Liver (tissue), 8 donors: ENCODE measurements at regions not wholly inside any gene's neighbourhood (a gene's known extent, or its start where the extent isn't known, plus 50 kb on each side); places are given as distances from the start of the nearest gene placed in this dataset.

Experiments
- DNase-seq: peaks from one replicate; pipeline ENCODE4 v3.0.0-alpha.2; 2017; ENCODE audit warnings: low spot score
- H3K27ac ChIP-seq, 2 donors: one replicate each; pipeline ENCODE4 v1.7.0; 2013; ENCODE audit warnings: inconsistent platforms in 2 of 2, low read length in 2 of 2, control low read depth in 1 of 2, low read depth in 1 of 2, mild to moderate bottlenecking in 1 of 2
- H3K27me3 ChIP-seq, 4 donors: one replicate each; pipeline versions ENCODE4 v1.6.1 to v1.7.0; 2013; ENCODE audit warnings: low read length in 3 of 4, inconsistent platforms in 1 of 4, mild to moderate bottlenecking in 1 of 4, moderate library complexity in 1 of 4; ENCODE audit not compliant: control insufficient read depth in 4 of 4, insufficient read depth in 4 of 4
- H3K36me3 ChIP-seq, 4 donors: one replicate each; pipeline versions ENCODE4 v1.6.1 to v1.7.0; 2013; ENCODE audit warnings: low read length in 3 of 4, mild to moderate bottlenecking in 3 of 4, low read depth in 1 of 4, moderate library complexity in 1 of 4; ENCODE audit not compliant: control insufficient read depth in 4 of 4, insufficient read depth in 3 of 4
- H3K4me1 ChIP-seq, 4 donors: one replicate each; pipeline versions ENCODE4 v1.6.1 to v1.7.0; 2013; ENCODE audit warnings: low read length in 3 of 4, mild to moderate bottlenecking in 3 of 4, moderate library complexity in 1 of 4; ENCODE audit not compliant: control insufficient read depth in 4 of 4, insufficient read depth in 4 of 4
- H3K4me3 ChIP-seq, 3 donors: one replicate each; pipeline versions ENCODE4 v1.6.1 to v1.7.0; 2013; ENCODE audit warnings: low read length in 3 of 3, control low read depth in 1 of 3, low read depth in 1 of 3, mild to moderate bottlenecking in 1 of 3
- H3K9ac ChIP-seq, 2 donors: one replicate each; pipeline ENCODE4 v1.7.0; 2013; ENCODE audit warnings: low read length in 2 of 2, mild to moderate bottlenecking in 2 of 2, moderate library complexity in 2 of 2, control low read depth in 1 of 2, low read depth in 1 of 2
- H3K9me3 ChIP-seq, 4 donors: one replicate each; pipeline versions ENCODE4 v1.6.1 to v1.7.0; 2013; ENCODE audit warnings: low read length in 3 of 4; ENCODE audit not compliant: control insufficient read depth in 4 of 4
- CTCF ChIP-seq: fragments of 150-350 bp; IDR thresholded peaks from 2 replicates; pipeline ENCODE4 v1.5.1; 2017; ENCODE audit warnings: improper control_type of control experiment, low read depth, low read length; ENCODE audit not compliant: missing input control
- EGR1 ChIP-seq, 2 donors: IDR thresholded peaks; 2 replicates each; pipeline ENCODE4 v1.6.1; 2016 to 2018; ENCODE audit warnings: antibody characterized with exemption in 2 of 2, low read depth in 2 of 2
- FOXA1 ChIP-seq: IDR thresholded peaks from 2 replicates; pipeline ENCODE4 v1.6.1; 2016; ENCODE audit warnings: antibody characterized with exemption
- FOXA2 ChIP-seq: IDR thresholded peaks from 2 replicates; pipeline ENCODE4 v1.6.1; 2016; ENCODE audit warnings: antibody characterized with exemption
- HNF4A ChIP-seq, 2 donors: conservative IDR thresholded peaks; 2 replicates each; pipeline ENCODE4 v1.6.1; 2016; ENCODE audit warnings: antibody characterized with exemption in 2 of 2, mild to moderate bottlenecking in 2 of 2
- JUND ChIP-seq, 2 donors: IDR thresholded peaks; 2 replicates each; pipeline ENCODE4 v1.6.1; 2016; ENCODE audit warnings: antibody characterized with exemption in 2 of 2
- NR2F2 ChIP-seq: IDR thresholded peaks from 2 replicates; pipeline ENCODE4 v1.6.1; 2016; ENCODE audit warnings: antibody characterized with exemption
- RAD21 ChIP-seq, 2 donors: IDR thresholded peaks; 2 replicates each; pipeline ENCODE4 v1.6.1; 2016; ENCODE audit warnings: antibody characterized with exemption in 2 of 2, mild to moderate bottlenecking in 2 of 2
- REST ChIP-seq: IDR thresholded peaks from 2 replicates; pipeline ENCODE4 v1.6.1; 2016; ENCODE audit warnings: antibody characterized with exemption, mild to moderate bottlenecking
- SP1 ChIP-seq: IDR thresholded peaks from 2 replicates; pipeline ENCODE4 v1.6.1; 2018; ENCODE audit warnings: antibody characterized with exemption, mild to moderate bottlenecking
- YY1 ChIP-seq: IDR thresholded peaks from 2 replicates; pipeline ENCODE4 v1.6.1; 2016; ENCODE audit warnings: antibody characterized with exemption, mild to moderate bottlenecking
- WGBS: extraction: QIAGEN DNeasy Blood & Tissue Kit; methylation state at CpG from one replicate; pipeline ENCODE4 v1.1.7; 2013; 5-methylcytosine and 5-hydroxymethylcytosine counted together
- donor health status: healthy.
- donor health status: healthy.
- donor health status: healthy.
- donor health status: healthy.
- donor health status: healthy.

- 52% methylated on average over 1 of the region's 1 CpG for WGBS
- no peak for DNase-seq
Observed at GRCh38 chr4:136755531-136755916, 776.8 kb downstream of the PCDH18 start.

GRCh38 chr4:136754810-136755530 is 777.3 kb downstream of the PCDH18 start:
- Histone ChIP-seq H3K9me3 (no peaks in the 10 kb centered on the region), H3K4me1 (no peaks in the 10 kb centered on the region), H3K4me3 (no peak overlapping the region), H3K27ac (no peak overlapping the region), H3K27me3 (peaks cover 0 to 3% (median 0%) of the 10 kb centered on the region in 4 donors), H3K36me3 (no peaks in the 10 kb centered on the region), H3K9ac (no peak overlapping the region)
- no peak for DNase-seq
- WGBS: 35% methylated on average over 2 of the region's 2 CpGs
- TF ChIP-seq CTCF (no peak), YY1 (no peak), FOXA1 (no peak), REST (no peak), JUND (IDR thresholded peaks at IDR 0.05) (no peak), RAD21 (IDR thresholded peaks at IDR 0.05) (no peak), NR2F2 (no peak), HNF4A (conservative IDR thresholded peaks at IDR 0.05) (no peak)

More at GRCh38 chr4:136755531-136755916, 776.8 kb downstream of the PCDH18 start:
- H3K27me3 ChIP-seq: peaks cover 0 to 3% (median 0%) of the 10 kb centered on the region in 4 donors
- TF ChIP-seq CTCF: no peak
- TF ChIP-seq YY1: no peak
- TF ChIP-seq REST: no peak
- TF ChIP-seq SP1: no peak
- TF ChIP-seq EGR1 (IDR thresholded peaks at IDR 0.05; ENCODE audit: low read depth in 2 of 2): no peak
- no peak for TF ChIP-seq FOXA1
- TF ChIP-seq FOXA2: no peak
- no peak overlapping the region for H3K4me3 ChIP-seq
- H3K27ac ChIP-seq: no peak overlapping the region
- no peaks in the 10 kb centered on the region for H3K36me3 ChIP-seq
- H3K4me1 ChIP-seq: no peaks in the 10 kb centered on the region
- no peaks in the 10 kb centered on the region for H3K9me3 ChIP-seq
- H3K9ac ChIP-seq: no peak overlapping the region
